ENCODE measurements at regions not wholly inside any gene's neighbourhood (a gene's known extent, or its start where the extent isn't known, plus 50 kb on each side); places are given as distances from the start of the nearest gene placed in this dataset.

- no peak for DNase-seq (ENCODE audit: extremely low read depth in 1 of 4, low spot score in 3 of 4)
- no peak overlapping the region for H2AFZ ChIP-seq (ENCODE audit: low read depth, low read length)
- intact Hi-C loops (cut with micrococcal nuclease): no loop called here
- no peak for ATAC-seq
- TF ChIP-seq CXXC5 (CRISPR knock-in tag; IDR thresholded peaks at IDR 0.05) (no peak), ZNF511 (CRISPR knock-in tag; IDR thresholded peaks at IDR 0.05) (no peak)
- ChIA-PET POLR2A (no interaction called here), CTCF (ENCODE audit: low intra/inter-chr PET ratio) (no interaction called here)
- no peaks in the 10 kb centered on the region for H3K27me3 ChIP-seq (ENCODE audit: control insufficient read depth in 2 of 2, insufficient read depth in 2 of 2, low read length in 2 of 2)
- no peaks in the 10 kb centered on the region for H3K36me3 ChIP-seq (ENCODE audit: control insufficient read depth, insufficient read depth, low read length)
- 3% methylated on average over 4 of the region's 4 CpGs for WGBS (ENCODE audit: insufficient coverage, low coverage, missing lambda C conversion rate)
- no peak overlapping the region for H3K9ac ChIP-seq (ENCODE audit: insufficient read depth in 1 of 2, low read depth in 2 of 2, low read length in 2 of 2)
- in situ Hi-C loops (cut with MboI): no loop called here
- no TSS peak for BruUV-seq (replicated peaks)
- no peak overlapping the region for H3K4me2 ChIP-seq (ENCODE audit: insufficient read depth, low read length)
- H3K27ac ChIP-seq (ENCODE audit: extremely low read depth, low read depth, low read length): no peak overlapping the region
- H3K4me1 ChIP-seq (replicated peaks in 1 of 2; ENCODE audit: control insufficient read depth in 2 of 2, insufficient read depth in 2 of 2, low read length in 2 of 2): no peaks in the 10 kb centered on the region
- H3K9me1 ChIP-seq (ENCODE audit: control insufficient read depth, insufficient read depth, low read length): no peaks in the 10 kb centered on the region
- no peaks in the 10 kb centered on the region for H3K79me2 ChIP-seq (ENCODE audit: control insufficient read depth, insufficient read depth, low read length)
- no peak for FAIRE-seq
- H4K20me1 ChIP-seq (replicated peaks; ENCODE audit: control insufficient read depth, insufficient read depth, low read length): no peaks in the 10 kb centered on the region
- H3K4me3 ChIP-seq: no peak overlapping the region
- no peaks in the 10 kb centered on the region for H3K9me3 ChIP-seq (replicated peaks; ENCODE audit: control insufficient read depth, insufficient read depth, low read depth, low read length)
Observed at GRCh38 chr14:46259536-46259935, 392.0 kb downstream of the RPL10L start.

- no peak overlapping the region for H2AFZ ChIP-seq (ENCODE audit: low read depth, low read length)
- POLR2A ChIA-PET: no interaction called here
- H3K79me2 ChIP-seq (ENCODE audit: control insufficient read depth, insufficient read depth, low read length): no peaks in the 10 kb centered on the region
- intact Hi-C loops (cut with micrococcal nuclease): no loop called here
- TF ChIP-seq MEF2D (tag; conservative IDR thresholded peaks at IDR 0.05; ENCODE audit: low read depth): no peak
- TF ChIP-seq THAP7 (CRISPR knock-in tag; IDR thresholded peaks at IDR 0.05): no peak
- TF ChIP-seq HOXB6 (CRISPR knock-in tag; IDR thresholded peaks at IDR 0.05; ENCODE audit: borderline replicate concordance): no peak
- no peak for TF ChIP-seq ZNF696 (CRISPR knock-in tag; conservative IDR thresholded peaks at IDR 0.05)
- no peak for TF ChIP-seq SAP30 (IDR thresholded peaks at IDR 0.05; ENCODE audit: borderline replicate concordance, insufficient read depth, low read depth, low read length, poor library complexity, severe bottlenecking)
- H3K9ac ChIP-seq (ENCODE audit: insufficient read depth in 1 of 2, low read depth in 2 of 2, low read length in 2 of 2): no peak overlapping the region
- no peak overlapping the region for H3K4me2 ChIP-seq (ENCODE audit: insufficient read depth, low read length)
- no TSS peak for BruUV-seq (replicated peaks)
- H3K9me3 ChIP-seq (replicated peaks; ENCODE audit: control insufficient read depth, insufficient read depth, low read depth, low read length): no peaks in the 10 kb centered on the region
- no peaks in the 10 kb centered on the region for H3K36me3 ChIP-seq (ENCODE audit: control insufficient read depth, insufficient read depth, low read length)
- no peak overlapping the region for H3K27ac ChIP-seq (ENCODE audit: extremely low read depth, low read depth, low read length)
- no peak overlapping the region for H3K4me3 ChIP-seq
- ATAC-seq: no peak
- H4K20me1 ChIP-seq (replicated peaks; ENCODE audit: control insufficient read depth, insufficient read depth, low read length): no peaks in the 10 kb centered on the region
- FAIRE-seq: no peak
- in situ Hi-C loops (cut with MboI): no loop called here
- CTCF ChIA-PET (ENCODE audit: low intra/inter-chr PET ratio): no interaction called here
- H3K9me1 ChIP-seq (ENCODE audit: control insufficient read depth, insufficient read depth, low read length): no peaks in the 10 kb centered on the region
- DNase-seq (ENCODE audit: extremely low read depth in 1 of 4, low spot score in 3 of 4): no peak
- H3K4me1 ChIP-seq (replicated peaks in 1 of 2; ENCODE audit: control insufficient read depth in 2 of 2, insufficient read depth in 2 of 2, low read length in 2 of 2): no peaks in the 10 kb centered on the region
- no peaks in the 10 kb centered on the region for H3K27me3 ChIP-seq (ENCODE audit: control insufficient read depth in 2 of 2, insufficient read depth in 2 of 2, low read length in 2 of 2)
- WGBS (ENCODE audit: insufficient coverage, low coverage, missing lambda C conversion rate): 0% methylated on average over 3 of the region's 3 CpGs
Observed at GRCh38 chr14:46256381-46256780, 395.2 kb downstream of the RPL10L start.

Measured in K562 (cell line).